ENCODE measurements at regions not wholly inside any gene's neighbourhood (a gene's known extent, or its start where the extent isn't known, plus 50 kb on each side); places are given as distances from the start of the nearest gene placed in this dataset.

DNA sequence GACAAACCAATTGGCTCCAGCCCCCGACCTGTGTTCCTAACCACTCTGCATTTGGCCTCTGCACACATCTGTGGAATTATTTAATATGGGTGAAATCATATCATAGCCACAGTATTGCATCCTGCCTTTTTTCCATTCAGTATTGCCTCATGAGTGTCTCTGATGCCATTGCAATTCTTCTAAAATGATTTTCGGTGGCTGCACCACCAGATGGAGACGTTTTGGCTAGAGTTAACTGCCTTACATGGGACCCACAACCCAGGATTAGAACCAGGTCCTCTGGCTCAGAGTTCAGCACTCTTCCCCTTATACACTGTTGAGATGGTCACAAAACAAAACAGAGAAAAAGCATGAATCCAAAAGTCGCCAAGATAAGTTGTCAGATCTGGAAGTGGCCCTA is 180.8 kb downstream of the EMX2 start:
- TF ChIP-seq POLR2AphosphoS5 (IDR thresholded peaks at IDR 0.05; ENCODE audit: borderline replicate concordance, low read depth, low read length) (no peak), EZH2 (IDR thresholded peaks at IDR 0.05) (no peak), FOXP2 (optimal IDR thresholded peaks at IDR 0.05; ENCODE audit: control extremely low read depth, extremely low read length, insufficient read depth) (no peak)
